ENCODE measurements at regions not wholly inside any gene's neighbourhood (a gene's known extent, or its start where the extent isn't known, plus 50 kb on each side); places are given as distances from the start of the nearest gene placed in this dataset.

GRCh38 chr1:14106679-14107313 is 406.8 kb downstream of the PRDM2 start:
- no peak overlapping the region for H3K27ac ChIP-seq

GRCh38 chr1:14108356-14109275 is 408.6 kb downstream of the PRDM2 start:
- ATAC-seq (peak in 7 of 8 donors; percentile 30 to 68 (median 35)), DNase-seq (no peak)
- Histone ChIP-seq H3K4me3 (no peak overlapping the region), H3K4me1 (peaks cover 0 to 11% (median 0%) of the 10 kb centered on the region in 9 donors), H3K9me3 (peaks cover 0 to 5% (median 0%) of the 10 kb centered on the region in 11 donors), H3K27me3 (peaks cover 0 to 13% (median 0%) of the 10 kb centered on the region in 7 donors), H3K27ac (no peak overlapping the region), H3K36me3 (no peaks in the 10 kb centered on the region)
- WGBS, 2 donors = 54 to 62% methylated on average over 14 of the region's 14 CpGs
- TF ChIP-seq CTCF (IDR thresholded peaks at IDR 0.05) = no peak
- intact Hi-C loops (cut with DNase I) = loop anchor here in 1 of 10 donors (10.0 kb wide), 1 partner anchor 626 kb away; no protein-coding TSS in a partner anchor

More at GRCh38 chr1:14106679-14107313, 406.8 kb downstream of the PRDM2 start:
- TF ChIP-seq CTCF (IDR thresholded peaks at IDR 0.05) = no peak
- peaks cover 0 to 13% (median 0%) of the 10 kb centered on the region in 7 donors for H3K27me3 ChIP-seq
- WGBS, 2 donors = 76 to 80% methylated on average over 4 of the region's 4 CpGs
- DNase-seq (no peak), ATAC-seq (no peak)
- H3K36me3 ChIP-seq = no peaks in the 10 kb centered on the region
- no peak overlapping the region for H3K4me3 ChIP-seq
- intact Hi-C loops (cut with DNase I) = loop anchor here in 1 of 10 donors (10.0 kb wide), 1 partner anchor 628 kb away; no protein-coding TSS in a partner anchor
- peaks cover 0 to 5% (median 0%) of the 10 kb centered on the region in 9 donors for H3K4me1 ChIP-seq
- peaks cover 0 to 5% (median 0%) of the 10 kb centered on the region in 11 donors for H3K9me3 ChIP-seq

GRCh38 chr1:14109276-14109635 is 409.3 kb downstream of the PRDM2 start:
- Histone ChIP-seq H3K4me1 (peaks cover 0 to 11% (median 0%) of the 10 kb centered on the region in 9 donors), H3K27ac (no peak overlapping the region), H3K9me3 (peaks cover 0 to 5% (median 0%) of the 10 kb centered on the region in 11 donors), H3K4me3 (no peak overlapping the region), H3K36me3 (no peaks in the 10 kb centered on the region), H3K27me3 (peaks cover 0 to 13% (median 0%) of the 10 kb centered on the region in 7 donors)
- ATAC-seq = no peak
- intact Hi-C loops (cut with DNase I) = loop anchor here in 1 of 10 donors (10.0 kb wide), 1 partner anchor 626 kb away; no protein-coding TSS in a partner anchor
- no peak for TF ChIP-seq CTCF (IDR thresholded peaks at IDR 0.05)
- no peak for DNase-seq
- WGBS, 2 donors = 84 to 89% methylated on average over 1 of the region's 1 CpG

GRCh38 chr1:14110040-14110439 is 410.1 kb downstream of the PRDM2 start:
- ATAC-seq (no peak), DNase-seq (no peak)
- Histone ChIP-seq H3K4me3 (no peak overlapping the region), H3K27ac (no peak overlapping the region), H3K4me1 (peaks cover 0 to 11% (median 0%) of the 10 kb centered on the region in 9 donors), H3K27me3 (peaks cover 0 to 13% (median 0%) of the 10 kb centered on the region in 7 donors), H3K9me3 (peaks cover 0 to 4% (median 0%) of the 10 kb centered on the region in 11 donors), H3K36me3 (no peaks in the 10 kb centered on the region)
- WGBS, 2 donors = 70% methylated on average over 2 of the region's 2 CpGs
- no peak for TF ChIP-seq CTCF (IDR thresholded peaks at IDR 0.05)
- intact Hi-C loops (cut with DNase I) = loop anchor here in 8 of 10 donors (5.0 to 10.0 kb wide), 5 partner anchors 622 to 937 kb away; no protein-coding TSS in a partner anchor

Data from heart right ventricle (tissue), 16 donors.